Activated T-cell treated with anti-CD3 and anti-CD28 coated beads for 48 hours (primary cell): ENCODE measurements at regions not wholly inside any gene's neighbourhood (a gene's known extent, or its start where the extent isn't known, plus 50 kb on each side); places are given as distances from the start of the nearest gene placed in this dataset.
A peak's percentile ranks its signal among the peaks of the same experiment; 100 is the strongest.
"Not testable (repeated sequence)": the region's sequence is repeated elsewhere in the genome, so short reads cannot be mapped to it uniquely, and the experiment has no call there.

Source experiments
- DNase-seq: peaks from one replicate; pipeline ENCODE4 v3.0.0-alpha.2; 2020; ENCODE audit warnings: low read depth

- DNase-seq = no peak
Observed at GRCh38 chr9:104980039-104980654, 52.2 kb upstream of the ABCA1 start.

DNA sequence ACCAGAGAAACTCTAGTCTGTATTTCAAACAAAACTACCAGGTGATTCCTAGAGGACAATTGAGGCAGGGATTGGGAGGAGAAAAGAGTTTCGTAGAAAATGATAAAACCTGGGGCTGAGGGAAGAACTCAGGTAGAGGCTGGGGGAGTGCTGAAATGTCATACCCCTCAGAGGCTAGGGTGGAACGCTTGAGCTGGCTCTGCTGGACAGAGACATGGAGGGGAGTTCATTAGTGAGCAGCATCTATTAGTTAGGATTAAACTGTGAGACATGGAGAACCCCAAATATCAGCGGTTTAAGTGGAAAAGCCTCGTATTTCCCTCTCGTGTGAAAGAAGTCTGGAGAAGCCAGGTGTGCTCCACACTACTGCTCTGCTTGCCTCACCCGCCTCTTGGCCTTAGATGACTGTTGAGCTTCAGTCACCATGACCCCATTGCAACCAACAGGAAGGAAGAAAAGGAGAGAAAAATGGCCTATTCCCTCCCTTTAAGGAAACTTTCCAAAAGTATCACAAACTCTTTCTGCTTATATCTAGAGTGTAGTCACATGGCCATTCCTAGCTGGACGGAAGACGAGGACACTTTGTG is 53.7 kb upstream of the ABCA1 start:
- DNase-seq = no peak

GRCh38 chr9:104982543-104982942 is 54.6 kb upstream of the ABCA1 start:
- DNase-seq = no peak

DNA sequence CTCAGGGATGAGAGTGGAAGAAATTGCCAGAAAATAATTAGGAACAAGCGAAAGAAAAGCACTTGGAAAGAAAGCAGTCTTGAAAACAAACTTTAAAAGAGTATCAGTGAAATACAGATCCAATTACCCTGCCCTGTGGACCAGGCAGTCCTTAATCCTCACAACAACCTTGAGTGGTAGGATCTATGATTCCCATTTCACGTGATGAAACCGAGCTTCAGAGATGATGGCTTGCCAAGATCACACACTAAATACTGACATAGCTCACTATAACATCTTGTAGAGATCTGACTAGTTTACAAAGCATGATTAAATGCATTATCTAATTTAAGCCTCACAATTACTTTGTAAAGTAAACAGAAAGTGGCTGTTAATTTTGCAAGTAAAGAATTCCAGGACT is 55.5 kb upstream of the ABCA1 start:
- no peak for DNase-seq

GRCh38 chr9:104984121-104984520 is 56.2 kb upstream of the ABCA1 start:
- DNase-seq = no peak

- no peak for DNase-seq
Observed at GRCh38 chr9:104984542-104984941, 56.6 kb upstream of the ABCA1 start.

- DNase-seq = no peak
Observed at GRCh38 chr9:104984948-104985347, 57.0 kb upstream of the ABCA1 start.

GRCh38 chr9:104986096-104986495 is 58.1 kb upstream of the ABCA1 start:
- DNase-seq = no peak

GRCh38 chr9:104987743-104988142 is 59.8 kb upstream of the ABCA1 start:
- no peak for DNase-seq

DNA sequence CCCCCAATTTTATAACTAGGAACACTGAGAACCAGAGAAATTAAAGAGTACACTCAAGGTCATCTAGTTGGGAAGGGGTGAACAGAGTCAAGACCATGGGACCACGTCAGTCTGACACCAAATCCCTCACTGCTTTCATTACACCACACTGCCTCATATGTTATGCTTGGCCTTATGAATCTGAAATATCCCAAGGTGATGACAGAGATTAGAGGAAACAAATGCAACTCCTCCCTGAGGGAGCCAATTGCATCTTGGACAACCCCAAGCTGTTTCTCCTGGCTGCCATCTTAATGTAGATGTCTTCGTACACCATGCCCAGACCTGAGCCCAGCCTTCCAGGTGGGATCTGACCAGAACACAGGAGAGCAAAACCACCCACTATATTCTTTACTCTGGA is 60.6 kb upstream of the ABCA1 start:
- no peak for DNase-seq

DNA sequence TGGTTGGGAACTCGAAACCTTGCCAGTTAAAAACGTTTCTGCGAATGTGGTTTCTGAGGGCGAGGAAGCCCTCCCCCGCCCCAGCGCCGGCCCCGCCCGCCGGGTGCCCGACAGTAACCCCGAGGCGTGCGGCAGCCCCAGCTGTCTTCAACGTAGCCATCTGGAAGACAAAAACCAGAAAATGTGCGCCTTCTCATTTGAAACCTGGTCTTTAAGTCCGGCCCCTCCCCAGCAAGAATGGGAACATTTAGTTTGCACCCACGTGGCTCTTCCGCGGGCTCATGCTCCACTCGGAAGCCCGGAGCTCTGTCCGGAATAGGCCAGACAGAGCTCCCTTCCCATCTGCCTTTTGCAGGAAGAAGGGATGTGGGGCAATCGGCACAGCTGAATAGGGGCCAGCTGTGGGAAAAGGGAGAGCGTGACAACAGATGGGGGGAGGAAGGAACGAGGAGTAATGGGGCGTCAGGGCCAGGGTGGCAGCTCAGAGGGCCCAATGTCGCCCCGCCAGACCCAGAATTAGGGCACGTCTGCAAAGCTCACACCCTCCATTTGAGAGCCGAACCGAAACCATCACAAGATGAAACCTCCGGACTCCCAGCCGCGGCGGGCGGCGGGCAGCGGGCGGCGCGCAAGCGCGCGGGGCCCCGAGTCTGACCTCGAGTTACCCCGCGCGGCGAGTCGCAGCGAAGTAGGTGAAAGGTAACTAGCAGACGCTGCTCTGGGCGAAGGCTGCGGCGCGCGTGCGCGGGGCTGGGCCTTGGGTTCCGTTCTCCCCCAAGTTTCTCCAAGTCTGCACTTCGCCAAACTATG is 63.4 kb upstream of the ABCA1 start:
- DNase-seq = peak; percentile 84

DNA sequence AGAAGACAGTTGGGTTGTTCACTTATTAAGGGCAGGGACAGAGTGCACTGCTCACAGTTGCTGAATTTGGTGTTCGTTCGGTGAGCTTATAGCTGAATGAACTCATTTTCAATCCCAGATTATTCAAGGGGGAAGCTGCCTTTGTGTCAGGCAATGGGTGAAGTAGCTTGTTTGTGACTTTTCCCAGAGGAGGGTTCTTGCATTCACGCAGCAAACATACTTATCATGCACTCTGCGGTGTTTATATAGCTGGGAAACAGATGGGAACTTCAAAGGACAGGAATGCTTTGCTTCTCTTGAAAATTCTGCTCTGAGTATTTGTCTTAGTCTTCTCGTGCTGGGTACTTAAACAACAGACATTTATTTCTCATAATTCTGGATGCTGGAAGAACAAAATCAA is 64.7 kb upstream of the ABCA1 start:
- DNase-seq = no peak

GRCh38 chr9:104993291-104993963 is 65.5 kb upstream of the ABCA1 start:
- DNase-seq = no peak

DNA sequence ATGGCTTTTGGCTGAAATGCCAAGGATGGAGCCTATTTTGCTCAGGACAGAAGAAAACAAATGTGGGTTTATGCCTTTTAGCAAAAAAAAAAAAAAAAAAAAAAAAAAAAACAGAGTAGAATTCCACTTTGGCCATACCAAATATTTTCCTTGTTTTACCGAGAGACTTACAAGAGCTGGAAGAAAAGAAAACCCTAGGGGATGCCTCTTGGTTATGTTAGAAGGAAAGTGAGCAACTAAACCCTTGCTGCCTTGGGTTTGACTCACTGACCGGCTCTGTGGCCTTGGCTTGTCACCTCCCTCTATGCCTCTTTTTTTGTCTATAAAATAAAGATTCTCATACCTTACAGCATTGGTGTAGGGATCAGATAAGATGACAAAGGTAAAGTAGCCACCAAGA is 69.6 kb upstream of the ABCA1 start:
- no peak for DNase-seq

GRCh38 chr9:104999136-104999535 is 71.2 kb upstream of the ABCA1 start:
- DNase-seq = no peak

DNA sequence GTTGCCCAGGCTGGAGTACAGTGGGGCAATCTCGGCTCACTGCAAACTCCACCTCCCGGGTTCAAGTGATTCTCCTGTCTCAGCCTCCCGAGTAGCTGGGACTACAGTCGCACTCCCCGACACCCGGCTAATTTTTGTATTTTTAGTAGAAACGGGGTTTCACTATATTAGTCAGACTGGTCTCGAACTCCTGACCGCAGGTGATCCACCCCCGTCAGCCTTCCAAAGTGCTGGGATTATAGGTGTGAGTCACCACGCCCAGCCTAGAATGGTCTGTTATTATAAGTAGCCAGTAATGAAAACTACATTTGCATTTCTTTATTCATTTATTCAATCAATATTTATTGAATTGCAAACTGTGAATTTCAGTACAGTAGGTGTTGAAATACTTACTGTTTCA is 72.6 kb upstream of the ABCA1 start:
- not testable (repeated sequence) for DNase-seq

GRCh38 chr9:105004466-105005090 is 76.6 kb upstream of the ABCA1 start:
- no peak for DNase-seq

DNA sequence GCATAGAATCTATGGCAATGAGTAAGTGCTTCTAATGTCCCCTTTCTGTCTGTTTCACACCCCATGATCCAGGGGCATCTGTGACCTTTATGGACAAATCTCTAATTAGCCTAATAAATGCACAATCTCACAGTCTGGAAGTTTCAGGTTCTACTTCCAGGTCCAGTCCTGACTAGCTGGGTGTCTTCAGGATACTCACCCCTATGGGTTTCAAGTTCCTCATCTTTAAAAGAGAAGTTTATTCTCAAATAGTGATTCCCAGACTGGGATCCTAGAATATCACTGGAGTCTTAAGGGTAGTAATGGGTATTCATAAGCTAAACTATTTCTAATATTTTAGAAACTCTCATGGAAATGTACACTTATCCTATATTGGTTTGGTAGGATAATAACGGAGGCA is 77.2 kb upstream of the ABCA1 start:
- no peak for DNase-seq

DNA sequence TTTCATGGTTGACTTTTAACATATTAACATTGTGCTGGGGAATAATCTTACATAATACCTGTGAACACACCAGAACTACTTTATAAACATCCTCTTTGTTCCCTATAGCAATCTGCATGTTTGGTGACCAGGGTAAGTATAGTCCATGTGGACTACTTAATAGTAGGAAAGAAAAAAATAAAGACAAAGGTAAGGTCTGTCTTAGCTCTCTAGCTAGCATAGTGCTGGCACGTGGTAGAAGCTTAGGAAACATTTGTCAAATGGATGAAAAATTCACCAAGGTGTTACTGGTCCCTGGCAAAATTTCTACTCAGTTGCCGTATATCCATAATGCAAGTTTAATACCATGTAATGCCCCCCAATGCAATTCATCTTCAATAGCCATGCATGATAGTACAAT is 78.6 kb upstream of the ABCA1 start:
- DNase-seq = no peak

DNA sequence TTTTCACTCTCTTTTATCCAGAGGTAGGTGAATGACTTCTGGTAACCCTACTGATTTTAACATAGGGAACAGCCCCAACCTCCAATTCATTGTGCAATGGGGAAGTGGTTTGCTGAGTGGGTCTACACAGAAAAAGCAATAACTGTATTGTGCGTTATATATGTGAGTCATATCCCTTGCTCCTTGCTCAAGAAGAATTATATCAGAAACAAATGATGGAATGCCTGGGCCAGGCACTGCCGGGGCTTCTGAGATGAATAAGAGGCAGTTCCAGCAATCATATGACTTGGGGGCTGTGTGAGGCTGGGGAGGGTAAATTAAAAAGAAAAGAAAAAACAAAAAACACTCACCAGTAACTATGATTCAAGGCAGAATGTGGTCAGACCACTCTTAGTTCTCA is 79.2 kb upstream of the ABCA1 start:
- DNase-seq = peak; percentile 26

GRCh38 chr9:105010089-105010488 is 82.1 kb upstream of the ABCA1 start:
- DNase-seq = not testable (repeated sequence)

DNA sequence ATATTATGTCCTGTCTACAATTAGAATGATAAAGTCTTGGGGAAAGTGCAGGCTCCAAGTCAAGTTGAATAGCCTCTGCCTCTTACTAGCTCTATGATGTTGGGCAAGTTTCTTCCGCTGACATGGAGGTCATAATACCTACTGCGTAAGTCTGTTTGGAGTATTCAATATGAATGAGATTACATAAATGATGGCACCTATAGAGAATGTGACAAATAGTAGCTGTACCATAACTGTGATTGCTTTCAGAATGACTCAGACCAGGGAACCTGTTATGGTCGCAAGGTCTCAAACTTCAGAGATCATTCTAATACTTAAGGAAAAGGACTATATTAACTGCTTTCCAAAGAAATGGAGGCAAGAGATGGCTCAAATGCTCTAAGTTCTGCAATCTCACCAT is 94.0 kb upstream of the ABCA1 start:
- DNase-seq = no peak
